ENCODE measurements at regions not wholly inside any gene's neighbourhood (a gene's known extent, or its start where the extent isn't known, plus 50 kb on each side); places are given as distances from the start of the nearest gene placed in this dataset.

GRCh38 chr2:151098841-151099240 lies 162.8 kb downstream of the RBM43 start:
- no peak for DNase-seq (ENCODE audit: low spot score)
- no peak for TF ChIP-seq CTCF (IDR thresholded peaks at IDR 0.05; ENCODE audit: extremely low read depth, missing control alignments)

GRCh38 chr2:151097895-151098294 lies 163.8 kb downstream of the RBM43 start:
- DNase-seq (ENCODE audit: low spot score): no peak
- no peak for TF ChIP-seq CTCF (IDR thresholded peaks at IDR 0.05; ENCODE audit: extremely low read depth, missing control alignments)

- TF ChIP-seq CTCF (IDR thresholded peaks at IDR 0.05; ENCODE audit: extremely low read depth, missing control alignments): no peak
- no peak for DNase-seq (ENCODE audit: low spot score)
Observed at GRCh38 chr2:151097128-151097527, 164.5 kb downstream of the RBM43 start.

- no peak for TF ChIP-seq CTCF (IDR thresholded peaks at IDR 0.05; ENCODE audit: extremely low read depth, missing control alignments)
- DNase-seq (ENCODE audit: low spot score): no peak
Observed at GRCh38 chr2:151096235-151096634, 165.4 kb downstream of the RBM43 start.

- no peak for DNase-seq (ENCODE audit: low spot score)
- no peak for TF ChIP-seq CTCF (IDR thresholded peaks at IDR 0.05; ENCODE audit: extremely low read depth, missing control alignments)
Observed at GRCh38 chr2:151095463-151095862, 166.2 kb downstream of the RBM43 start.

GRCh38 chr2:151091583-151091982 lies 170.1 kb downstream of the RBM43 start:
- no peak for DNase-seq (ENCODE audit: low spot score)
- no peak for TF ChIP-seq CTCF (IDR thresholded peaks at IDR 0.05; ENCODE audit: extremely low read depth, missing control alignments)

GRCh38 chr2:151087377-151087776 lies 174.3 kb downstream of the RBM43 start:
- no peak for DNase-seq (ENCODE audit: low spot score)

More at GRCh38 chr2:151087377-151087776, 174.3 kb downstream of the RBM43 start:
- no peak for TF ChIP-seq CTCF (IDR thresholded peaks at IDR 0.05; ENCODE audit: extremely low read depth, missing control alignments)
